H9 (cell line): ENCODE measurements at regions not wholly inside any gene's neighbourhood (a gene's known extent, or its start where the extent isn't known, plus 50 kb on each side); places are given as distances from the start of the nearest gene placed in this dataset.

Source experiments
- DNase-seq: peaks from one replicate; pipeline ENCODE4 v3.0.0-alpha.2; 2017
- H2AFZ ChIP-seq: one replicate; pipeline ENCODE4 v1.6.1; 2013; ENCODE audit warnings: mild to moderate bottlenecking, low read length, control low read depth, moderate library complexity
- H2AK5ac ChIP-seq: 2 replicates; pipeline ENCODE4 v1.6.1; 2013; ENCODE audit warnings: low read length, control low read depth, mixed read lengths; ENCODE audit not compliant: insufficient read length
- H2BK120ac ChIP-seq: one replicate; pipeline ENCODE4 v1.6.1; 2013; ENCODE audit warnings: low read depth, mild to moderate bottlenecking, low read length, control low read depth, inconsistent platforms; ENCODE audit not compliant: poor library complexity, severe bottlenecking
- H2BK12ac ChIP-seq: 2 replicates; pipeline ENCODE4 v1.6.1; 2013; ENCODE audit warnings: low read length, control low read depth, mixed read lengths, low read depth; ENCODE audit not compliant: insufficient read length
- H2BK15ac ChIP-seq: 2 replicates; pipeline ENCODE4 v1.6.1; 2013; ENCODE audit warnings: low read depth, low read length, control low read depth
- H2BK20ac ChIP-seq: one replicate; pipeline ENCODE4 v1.6.1; 2013; ENCODE audit warnings: low read depth, mild to moderate bottlenecking, low read length, control low read depth, inconsistent platforms; ENCODE audit not compliant: poor library complexity, severe bottlenecking
- H2BK5ac ChIP-seq: 2 replicates; pipeline ENCODE4 v1.6.1; 2013; ENCODE audit warnings: low read length, control low read depth, mixed read lengths; ENCODE audit not compliant: insufficient read length
- H3K14ac ChIP-seq: 2 replicates; pipeline ENCODE4 v1.6.1; 2013; ENCODE audit warnings: low read length, control low read depth; ENCODE audit not compliant: insufficient read depth
- H3K18ac ChIP-seq: 2 replicates; pipeline ENCODE4 v1.6.1; 2013; ENCODE audit warnings: low read depth, mild to moderate bottlenecking, mixed read lengths, low read length, control low read depth; ENCODE audit not compliant: insufficient read length
- H3K23ac ChIP-seq: 2 replicates; pipeline ENCODE4 v1.6.1; 2013; ENCODE audit warnings: low read length, control low read depth, mixed read lengths, low read depth; ENCODE audit not compliant: insufficient read length
- H3K23me2 ChIP-seq: 2 replicates; pipeline ENCODE4 v1.6.1; 2013; ENCODE audit warnings: low read depth, mild to moderate bottlenecking, mixed read lengths, low read length, control low read depth; ENCODE audit not compliant: insufficient read length, poor library complexity, severe bottlenecking
- H3K27ac ChIP-seq: 2 replicates; pipeline ENCODE4 v1.5.1; 2013; ENCODE audit warnings: low read length, control low read depth, mixed read lengths, low read depth; ENCODE audit not compliant: insufficient read length
- H3K27me3 ChIP-seq: 2 replicates; pipeline ENCODE4 v1.6.1; 2013; ENCODE audit warnings: low read length, control low read depth, inconsistent platforms; ENCODE audit not compliant: insufficient read depth
- H3K4ac ChIP-seq: 2 replicates; pipeline ENCODE4 v1.6.1; 2013; ENCODE audit warnings: low read depth, mild to moderate bottlenecking, control low read depth, inconsistent platforms, low read length, moderate library complexity
- H3K4me1 ChIP-seq: 2 replicates; pipeline ENCODE4 v1.6.1; 2013; ENCODE audit warnings: low read length, control low read depth, inconsistent platforms; ENCODE audit not compliant: insufficient read depth
- H3K4me2 ChIP-seq: 2 replicates; pipeline ENCODE4 v1.6.1; 2013; ENCODE audit warnings: low read length, control low read depth, mixed read lengths; ENCODE audit not compliant: insufficient read length, insufficient read depth
- H3K56ac ChIP-seq: 2 replicates; pipeline ENCODE4 v1.6.1; 2013; ENCODE audit warnings: low read depth, mild to moderate bottlenecking, mixed read lengths, low read length, control low read depth; ENCODE audit not compliant: insufficient read length
- H3K79me1 ChIP-seq: 2 replicates; pipeline ENCODE4 v1.6.1; 2013; ENCODE audit warnings: low read depth, mild to moderate bottlenecking, moderate library complexity, low read length, control low read depth, inconsistent platforms; ENCODE audit not compliant: insufficient read depth, poor library complexity, severe bottlenecking
- H3K79me2 ChIP-seq: 2 replicates; pipeline ENCODE4 v1.6.1; 2013; ENCODE audit warnings: low read length, control low read depth, inconsistent platforms; ENCODE audit not compliant: insufficient read depth
- H3K9ac ChIP-seq: 2 replicates; pipeline ENCODE4 v1.6.1; 2013; ENCODE audit warnings: low read length, control low read depth, mixed read lengths; ENCODE audit not compliant: insufficient read length; ENCODE audit errors: extremely low read depth
- H3K9me3 ChIP-seq: one replicate; pipeline ENCODE4 v1.6.1; 2013; ENCODE audit warnings: low read depth, low read length, inconsistent platforms; ENCODE audit not compliant: control insufficient read depth
- H3T11ph ChIP-seq: one replicate; pipeline ENCODE4 v1.6.1; 2013; ENCODE audit warnings: mild to moderate bottlenecking, low read length, control low read depth, inconsistent platforms
- H4K20me1 ChIP-seq: one replicate; pipeline ENCODE4 v1.6.1; 2013; ENCODE audit not compliant: control insufficient read depth, insufficient read length, insufficient read depth
- H4K5ac ChIP-seq: 2 replicates; pipeline ENCODE4 v1.6.1; 2013; ENCODE audit warnings: low read depth, mild to moderate bottlenecking, mixed read lengths, low read length, control low read depth; ENCODE audit not compliant: insufficient read length
- H4K8ac ChIP-seq: replicated peaks from 2 replicates; pipeline ENCODE4 v1.6.1; 2013; ENCODE audit warnings: low read length, control low read depth, mixed read lengths, low read depth; ENCODE audit not compliant: insufficient read length
- H4K91ac ChIP-seq: 2 replicates; pipeline ENCODE4 v1.6.1; 2013; ENCODE audit warnings: low read depth, mild to moderate bottlenecking, moderate library complexity, mixed read lengths, low read length, control low read depth; ENCODE audit not compliant: insufficient read length
- H3K27ac Mint-ChIP-seq, 3 experiments: 2 replicates in 2 of 3; 3 replicates in 1 of 3; pipeline ENCODE4 v1.8.0; 2020 to 2021; ENCODE audit warnings: mixed read lengths in 3 of 3, mild to moderate bottlenecking in 1 of 3, moderate library complexity in 1 of 3
- H3K27me3 Mint-ChIP-seq: 2 replicates; pipeline ENCODE4 v1.8.0; 2021; ENCODE audit warnings: low read depth, mild to moderate bottlenecking, moderate library complexity, mixed read lengths
- H3K36me3 Mint-ChIP-seq, 3 experiments: 2 replicates in 2 of 3; 3 replicates in 1 of 3; pipeline ENCODE4 v1.8.0; 2020 to 2021; ENCODE audit warnings: low read depth in 3 of 3, mixed read lengths in 3 of 3; ENCODE audit not compliant: insufficient read depth in 1 of 3
- H3K4me1 Mint-ChIP-seq, 2 experiments: 2 replicates each; pipeline ENCODE4 v1.8.0; 2020; ENCODE audit warnings: mixed read lengths in 2 of 2
- H3K4me3 Mint-ChIP-seq, 2 experiments: 2 replicates in 1 of 2; 3 replicates in 1 of 2; pipeline ENCODE4 v1.8.0; 2020 to 2021; ENCODE audit warnings: mild to moderate bottlenecking in 2 of 2, mixed read lengths in 2 of 2, moderate library complexity in 1 of 2
- H3K9me3 Mint-ChIP-seq, 2 experiments: 2 replicates in 1 of 2; 3 replicates in 1 of 2; pipeline ENCODE4 v1.8.0; 2020; ENCODE audit warnings: mild to moderate bottlenecking in 2 of 2, mixed read lengths in 2 of 2, moderate library complexity in 1 of 2
- CTCF ChIP-seq: fragments of 200-600 bp; sonication (generic); conservative IDR thresholded peaks from 3 replicates; pipeline ENCODE4 v1.8.0; 2021; ENCODE audit warnings: antibody characterized with exemption, mild to moderate bottlenecking
- WGBS: extraction: QIAGEN DNeasy Blood & Tissue Kit; methylation state at CpG from one replicate; pipeline ENCODE4 v1.1.7; 2013; ENCODE audit warnings: missing lambda C conversion rate, low lambda C conversion rate, mixed read lengths; ENCODE audit not compliant: insufficient read length; ENCODE audit errors: extremely low coverage; 5-methylcytosine and 5-hydroxymethylcytosine counted together

- Mint-ChIP-seq H3K4me3 (no peak overlapping the region), H3K4me1 (peaks cover 3 to 9% of the 10 kb centered on the region in 2 experiments; a peak in 3 of 4 replicates), H3K27me3 (peaks cover 3% of the 10 kb centered on the region), H3K9me3 (peaks cover 2 to 3% of the 10 kb centered on the region in 2 experiments; a peak in 2 of 5 replicates), H3K27ac (no peak overlapping the region), H3K36me3 (no peaks in the 10 kb centered on the region)
- no peak overlapping the region for H3K4me2 ChIP-seq
- no peaks in the 10 kb centered on the region for H3K9me3 ChIP-seq
- no peak overlapping the region for H2BK12ac ChIP-seq
- DNase-seq = no peak
- H3K18ac ChIP-seq = no peak overlapping the region
- no peak overlapping the region for H3K4ac ChIP-seq
- H2BK15ac ChIP-seq = no peak overlapping the region
- H3K27ac ChIP-seq = no peak overlapping the region
- H4K20me1 ChIP-seq = no peaks in the 10 kb centered on the region
- H2AFZ ChIP-seq = no peak overlapping the region
- H4K91ac ChIP-seq = no peak overlapping the region
- H3K23ac ChIP-seq = no peak overlapping the region
- H3K79me2 ChIP-seq = no peaks in the 10 kb centered on the region
- H4K5ac ChIP-seq = no peak overlapping the region
- H3K56ac ChIP-seq = no peak overlapping the region
- H3K4me1 ChIP-seq = no peaks in the 10 kb centered on the region
- no peak for TF ChIP-seq CTCF
- no peaks in the 10 kb centered on the region for H3K23me2 ChIP-seq
- WGBS = no CpG with 5 or more reads among the region's 3 CpGs
- H3K79me1 ChIP-seq = no peaks in the 10 kb centered on the region
- H2BK20ac ChIP-seq = no peak overlapping the region
- H2BK120ac ChIP-seq = no peak overlapping the region
- no peak overlapping the region for H4K8ac ChIP-seq
- H3K27me3 ChIP-seq = no peaks in the 10 kb centered on the region
- H3K14ac ChIP-seq = no peak overlapping the region
- H2AK5ac ChIP-seq = no peak overlapping the region
- no peak overlapping the region for H3T11ph ChIP-seq
- no peak overlapping the region for H2BK5ac ChIP-seq
- no peak overlapping the region for H3K9ac ChIP-seq
Observed at GRCh38 chr10:105387971-105388370, 746.9 kb downstream of the SORCS3 start.
